Activated naive CD8-positive, alpha-beta T cell treated with anti-CD3 and anti-CD28 coated beads, Interleukin-2, amount 10 ng/mL, durations not matched to agents 7 days and 5 days (primary cell): ENCODE measurements at regions not wholly inside any gene's neighbourhood (a gene's known extent, or its start where the extent isn't known, plus 50 kb on each side); places are given as distances from the start of the nearest gene placed in this dataset.

Experiments used
- ATAC-seq: fragments of 150-1000 bp; cut with Tn5 transposase; one replicate; pipeline ENCODE4 v1.10.0; 2021; ENCODE audit warnings: low read depth, moderate library complexity
- POLR2A ChIA-PET: fragments of 350-600 bp; sonication (Branson Sonifier 250); formaldehyde crosslinking; loops from one replicate; lab custom pipeline; 2021; ENCODE audit warnings: antibody characterized with exemption; lab: Charles Lee
- DNase-seq: peaks from one replicate; pipeline ENCODE4 v3.0.0; 2021
- H3K27ac Mint-ChIP-seq: one replicate; pipeline ENCODE4 v1.8.0; 2022; ENCODE audit warnings: mild to moderate bottlenecking, mixed read lengths
- H3K27me3 Mint-ChIP-seq: one replicate; pipeline ENCODE4 v1.8.0; 2022; ENCODE audit warnings: mild to moderate bottlenecking, moderate library complexity, mixed read lengths
- H3K36me3 Mint-ChIP-seq: one replicate; pipeline ENCODE4 v1.8.0; 2021; ENCODE audit warnings: mild to moderate bottlenecking, mixed read lengths
- H3K4me1 Mint-ChIP-seq: one replicate; pipeline ENCODE4 v1.8.0; 2021; ENCODE audit warnings: mixed read lengths
- H3K4me3 Mint-ChIP-seq: one replicate; pipeline ENCODE4 v1.8.0; 2022; ENCODE audit warnings: mild to moderate bottlenecking, moderate library complexity, mixed read lengths
- H3K9me3 Mint-ChIP-seq: one replicate; pipeline ENCODE4 v1.8.0; 2021; ENCODE audit warnings: mixed read lengths

GRCh38 chr14:83828406-83828805 is 1701.5 kb upstream of the FLRT2 start:
- no peak for DNase-seq
- Mint-ChIP-seq H3K4me1 (no peaks in the 10 kb centered on the region), H3K36me3 (no peaks in the 10 kb centered on the region), H3K9me3 (peaks cover 7% of the 10 kb centered on the region), H3K27ac (no peak overlapping the region), H3K27me3 (no peaks in the 10 kb centered on the region), H3K4me3 (no peak overlapping the region)
- ATAC-seq: no peak
- POLR2A ChIA-PET: no interaction called here

DNA sequence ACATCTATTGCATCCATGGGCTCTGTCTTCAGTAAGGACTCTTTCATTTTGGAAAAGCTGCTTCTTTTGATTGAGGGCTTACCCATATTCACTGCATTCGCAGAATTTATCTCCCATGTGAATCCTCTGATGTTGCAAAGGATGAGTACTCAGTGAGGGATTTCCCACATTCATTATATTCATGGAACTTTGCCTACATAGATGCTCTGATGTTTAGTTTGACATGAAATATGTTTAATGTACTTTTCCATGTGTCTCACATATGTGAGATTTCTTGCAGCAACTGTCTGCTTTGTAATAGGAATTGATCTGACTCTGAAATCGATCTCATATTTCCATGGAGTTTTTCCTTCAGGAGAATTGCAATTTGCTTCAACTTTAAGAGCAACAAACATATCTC is 1699.6 kb upstream of the FLRT2 start:
- H3K9me3 Mint-ChIP-seq: peaks cover 7% of the 10 kb centered on the region

GRCh38 chr14:83838226-83838625 is 1691.7 kb upstream of the FLRT2 start:
- H3K4me3 Mint-ChIP-seq: no peak overlapping the region
- H3K4me1 Mint-ChIP-seq: no peaks in the 10 kb centered on the region
- no peaks in the 10 kb centered on the region for H3K36me3 Mint-ChIP-seq
- POLR2A ChIA-PET: no interaction called here
- H3K27ac Mint-ChIP-seq: no peak overlapping the region
- DNase-seq (no peak), ATAC-seq (no peak)
- H3K9me3 Mint-ChIP-seq: peaks cover 5% of the 10 kb centered on the region
- H3K27me3 Mint-ChIP-seq: no peaks in the 10 kb centered on the region

More for the DNA sequence above, 1699.6 kb upstream of the FLRT2 start:
- Mint-ChIP-seq H3K4me1 (no peaks in the 10 kb centered on the region), H3K27me3 (no peaks in the 10 kb centered on the region), H3K4me3 (no peak overlapping the region), H3K36me3 (no peaks in the 10 kb centered on the region), H3K27ac (no peak overlapping the region)
- POLR2A ChIA-PET: no interaction called here
- DNase-seq: no peak
- no peak for ATAC-seq

DNA sequence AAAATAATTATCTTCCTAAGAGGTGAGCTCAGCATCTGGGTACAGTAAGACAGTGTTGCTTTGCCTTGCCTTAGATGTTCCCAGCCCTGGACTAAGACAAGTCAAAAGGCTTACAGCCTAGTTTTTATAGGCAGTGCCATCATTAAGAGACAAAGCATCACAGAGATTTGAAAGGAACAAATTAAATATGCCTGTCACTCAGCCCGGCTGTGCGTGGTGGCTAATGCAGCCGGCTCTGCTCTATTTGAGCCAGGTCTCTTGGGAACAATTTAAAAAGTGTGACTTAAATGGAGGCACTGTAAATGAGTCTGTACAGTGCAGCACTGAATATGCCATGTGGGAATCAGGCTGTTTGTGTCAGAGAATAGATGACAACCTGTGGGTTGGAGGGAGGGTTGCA is 1687.4 kb upstream of the FLRT2 start:
- H3K27ac Mint-ChIP-seq: no peak overlapping the region
- H3K27me3 Mint-ChIP-seq: no peaks in the 10 kb centered on the region
- no peak for DNase-seq
- no peaks in the 10 kb centered on the region for H3K4me1 Mint-ChIP-seq
- peaks cover 5% of the 10 kb centered on the region for H3K9me3 Mint-ChIP-seq
- ATAC-seq: no peak
- H3K36me3 Mint-ChIP-seq: no peaks in the 10 kb centered on the region
- H3K4me3 Mint-ChIP-seq: no peak overlapping the region
- POLR2A ChIA-PET: no interaction called here

DNA sequence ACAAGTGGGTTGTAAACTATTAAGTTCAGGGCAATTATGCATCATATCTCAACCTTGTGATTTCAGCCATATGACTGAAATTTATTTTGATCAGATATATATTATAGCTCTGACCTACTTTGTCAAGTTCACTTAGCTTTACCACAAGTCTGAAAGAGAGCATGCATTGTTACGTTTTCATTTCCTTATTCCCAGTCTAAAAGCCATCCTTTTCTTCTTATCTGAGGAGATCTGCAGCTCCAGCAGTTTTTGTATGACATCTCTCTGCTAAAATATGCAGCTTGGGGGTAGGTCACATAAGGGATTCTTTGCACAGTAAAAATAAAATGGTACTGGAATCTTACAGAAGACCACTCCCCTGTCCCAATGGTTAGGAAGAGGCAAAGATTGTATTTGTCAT is 1682.8 kb upstream of the FLRT2 start:
- H3K4me3 Mint-ChIP-seq: no peak overlapping the region
- no peak for DNase-seq
- POLR2A ChIA-PET: no interaction called here
- no peak overlapping the region for H3K27ac Mint-ChIP-seq
- peaks cover 4% of the 10 kb centered on the region for H3K9me3 Mint-ChIP-seq
- H3K27me3 Mint-ChIP-seq: no peaks in the 10 kb centered on the region
- H3K36me3 Mint-ChIP-seq: no peaks in the 10 kb centered on the region
- no peaks in the 10 kb centered on the region for H3K4me1 Mint-ChIP-seq
- no peak for ATAC-seq

DNA sequence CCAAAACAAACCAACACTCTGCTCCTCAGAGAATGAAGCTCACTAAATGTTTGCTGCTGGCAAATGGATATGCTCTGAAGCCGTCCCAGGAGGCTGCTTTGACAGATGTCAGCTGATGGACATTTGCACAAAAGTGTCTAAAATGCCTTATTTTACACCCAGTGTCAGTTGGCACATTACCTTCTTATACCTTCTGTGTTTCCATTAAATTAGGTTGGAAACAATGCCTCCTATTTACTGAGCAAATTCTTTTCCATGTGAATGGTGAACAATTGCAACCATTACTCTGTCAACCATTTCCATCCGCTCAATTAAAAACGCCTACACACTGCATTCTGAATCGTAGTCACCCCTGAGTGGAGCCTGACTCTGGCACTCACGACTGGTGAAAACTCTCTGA is 1679.9 kb upstream of the FLRT2 start:
- H3K4me3 Mint-ChIP-seq: no peak overlapping the region
- POLR2A ChIA-PET: no interaction called here
- no peak overlapping the region for H3K27ac Mint-ChIP-seq
- ATAC-seq (no peak), DNase-seq (no peak)
- H3K36me3 Mint-ChIP-seq: no peaks in the 10 kb centered on the region
- peaks cover 3% of the 10 kb centered on the region for H3K9me3 Mint-ChIP-seq
- H3K4me1 Mint-ChIP-seq: no peaks in the 10 kb centered on the region
- no peaks in the 10 kb centered on the region for H3K27me3 Mint-ChIP-seq

DNA sequence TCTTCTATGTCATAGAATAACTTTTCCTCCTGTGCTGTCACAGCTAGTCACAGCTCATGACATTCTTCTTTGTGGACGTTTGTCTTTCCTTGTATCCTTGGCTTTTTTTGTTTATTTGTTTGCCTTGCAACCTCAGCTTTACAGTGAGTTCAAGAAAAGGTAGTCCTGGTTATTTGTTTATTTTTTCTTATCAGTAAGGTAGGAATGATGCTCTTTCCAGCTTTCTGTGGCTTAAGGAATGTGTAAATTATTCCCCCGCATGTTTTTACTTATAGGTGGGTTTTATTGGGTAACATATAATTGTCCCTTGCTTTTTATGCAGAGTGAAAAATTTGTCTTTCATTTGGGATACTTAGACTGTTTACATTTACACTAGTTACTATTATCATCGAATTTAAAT is 1673.6 kb upstream of the FLRT2 start:
- POLR2A ChIA-PET: no interaction called here
- DNase-seq (no peak), ATAC-seq (no peak)
- no peaks in the 10 kb centered on the region for H3K4me1 Mint-ChIP-seq
- peaks cover 10% of the 10 kb centered on the region for H3K9me3 Mint-ChIP-seq
- H3K27ac Mint-ChIP-seq: no peak overlapping the region
- H3K4me3 Mint-ChIP-seq: no peak overlapping the region
- H3K36me3 Mint-ChIP-seq: no peaks in the 10 kb centered on the region
- no peaks in the 10 kb centered on the region for H3K27me3 Mint-ChIP-seq

GRCh38 chr14:83860631-83861155 is 1669.3 kb upstream of the FLRT2 start:
- Mint-ChIP-seq H3K27ac (no peak overlapping the region), H3K36me3 (no peaks in the 10 kb centered on the region), H3K4me3 (no peak overlapping the region), H3K27me3 (no peaks in the 10 kb centered on the region), H3K4me1 (no peaks in the 10 kb centered on the region), H3K9me3 (peaks cover 13% of the 10 kb centered on the region)
- POLR2A ChIA-PET: no interaction called here
- DNase-seq (no peak), ATAC-seq (no peak)

- DNase-seq (no peak), ATAC-seq (no peak)
- Mint-ChIP-seq H3K36me3 (no peaks in the 10 kb centered on the region), H3K27ac (no peak overlapping the region), H3K4me3 (no peak overlapping the region), H3K9me3 (peaks cover 11% of the 10 kb centered on the region), H3K27me3 (no peaks in the 10 kb centered on the region), H3K4me1 (no peaks in the 10 kb centered on the region)
- POLR2A ChIA-PET: no interaction called here
These were observed 1666.7 kb upstream of the FLRT2 start for GRCh38 chr14:83863042-83863774.

DNA sequence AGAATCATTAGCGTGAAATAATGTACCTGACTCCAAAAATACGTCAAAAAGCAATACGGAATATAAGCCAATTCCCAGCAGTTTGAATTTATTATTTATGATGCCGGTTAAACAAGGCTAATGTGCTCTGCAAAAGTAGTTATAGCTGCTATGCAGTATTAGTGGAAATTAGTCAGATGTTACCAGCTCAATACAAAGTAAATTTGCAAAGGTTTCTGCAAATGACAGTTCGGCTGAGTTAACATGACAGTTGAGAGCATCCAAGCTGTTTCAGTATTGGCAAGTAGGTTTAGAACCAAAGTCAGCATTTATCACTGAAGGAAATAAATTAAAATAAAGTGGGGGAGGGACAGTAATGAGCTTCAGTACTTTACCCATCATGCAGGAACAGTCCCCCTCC is 1665.8 kb upstream of the FLRT2 start:
- H3K36me3 Mint-ChIP-seq: no peaks in the 10 kb centered on the region
- DNase-seq (no peak), ATAC-seq (no peak)
- H3K4me3 Mint-ChIP-seq: no peak overlapping the region
- H3K27me3 Mint-ChIP-seq: no peaks in the 10 kb centered on the region
- H3K9me3 Mint-ChIP-seq: peaks cover 6% of the 10 kb centered on the region
- POLR2A ChIA-PET: no interaction called here
- H3K4me1 Mint-ChIP-seq: no peaks in the 10 kb centered on the region
- H3K27ac Mint-ChIP-seq: no peak overlapping the region

DNA sequence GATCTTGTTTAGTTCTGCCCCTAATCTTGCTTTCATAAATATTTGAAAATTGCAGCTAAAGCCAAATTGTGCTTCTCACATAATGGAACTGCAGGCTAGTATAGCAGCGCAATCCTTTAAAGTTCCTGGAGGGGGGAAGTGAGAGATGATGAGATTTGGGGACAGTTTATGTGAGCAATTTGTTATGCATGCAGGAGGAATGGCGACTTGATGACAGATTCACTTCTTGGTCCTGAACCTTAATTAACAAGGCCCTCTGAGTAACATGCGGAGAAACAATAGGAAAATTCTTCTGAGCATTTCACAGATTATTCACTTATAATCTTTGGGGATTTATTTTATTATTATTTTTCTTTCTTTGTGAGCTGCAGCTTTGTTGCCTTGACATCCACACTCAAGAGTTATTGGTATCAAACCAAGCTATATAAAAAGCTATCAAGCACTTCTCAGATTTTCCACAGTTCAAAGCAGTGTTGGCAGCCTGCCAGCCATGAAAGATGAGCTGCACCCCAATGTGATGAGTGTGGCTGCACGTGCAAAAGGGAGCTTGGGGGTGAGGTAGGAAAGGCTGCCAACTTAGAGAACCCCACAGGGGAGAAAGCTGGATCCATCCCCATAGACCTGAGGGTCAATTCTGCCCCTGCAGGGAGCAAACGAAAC is 1662.2 kb upstream of the FLRT2 start:
- Mint-ChIP-seq H3K4me1 (no peaks in the 10 kb centered on the region), H3K9me3 (peaks cover 3% of the 10 kb centered on the region), H3K27ac (no peak overlapping the region), H3K4me3 (no peak overlapping the region), H3K27me3 (no peaks in the 10 kb centered on the region), H3K36me3 (no peaks in the 10 kb centered on the region)
- ATAC-seq: no peak
- no peak for DNase-seq
- POLR2A ChIA-PET: no interaction called here

GRCh38 chr14:83870546-83871270 is 1659.2 kb upstream of the FLRT2 start:
- POLR2A ChIA-PET: no interaction called here
- no peaks in the 10 kb centered on the region for H3K36me3 Mint-ChIP-seq
- ATAC-seq (no peak), DNase-seq (no peak)
- H3K4me1 Mint-ChIP-seq: no peaks in the 10 kb centered on the region
- no peak overlapping the region for H3K27ac Mint-ChIP-seq
- H3K27me3 Mint-ChIP-seq: no peaks in the 10 kb centered on the region
- H3K9me3 Mint-ChIP-seq: peaks cover 3% of the 10 kb centered on the region
- no peak overlapping the region for H3K4me3 Mint-ChIP-seq

DNA sequence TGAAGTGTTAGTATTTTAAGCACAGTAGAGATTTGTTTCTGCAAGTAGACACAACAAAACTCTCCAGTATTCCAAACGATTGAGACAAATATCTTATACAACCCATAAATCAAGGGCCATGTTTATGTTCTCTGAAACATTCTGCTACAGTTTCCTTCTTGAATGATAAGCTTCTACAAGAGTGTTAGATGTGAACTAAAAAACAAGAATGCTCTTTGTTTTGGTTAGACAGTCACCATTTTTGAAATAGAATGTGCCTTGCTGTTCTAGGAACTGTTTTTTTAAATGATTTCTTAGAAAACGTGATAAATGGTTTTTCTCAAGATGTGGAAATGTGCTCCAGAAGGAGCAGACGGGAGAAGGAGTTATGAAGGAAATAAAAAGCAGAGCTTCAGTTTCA is 1656.3 kb upstream of the FLRT2 start:
- Mint-ChIP-seq H3K27me3 (no peaks in the 10 kb centered on the region), H3K36me3 (no peaks in the 10 kb centered on the region), H3K27ac (no peak overlapping the region), H3K9me3 (peaks cover 3% of the 10 kb centered on the region), H3K4me1 (no peaks in the 10 kb centered on the region), H3K4me3 (no peak overlapping the region)
- DNase-seq: no peak
- POLR2A ChIA-PET: no interaction called here
- ATAC-seq: no peak

DNA sequence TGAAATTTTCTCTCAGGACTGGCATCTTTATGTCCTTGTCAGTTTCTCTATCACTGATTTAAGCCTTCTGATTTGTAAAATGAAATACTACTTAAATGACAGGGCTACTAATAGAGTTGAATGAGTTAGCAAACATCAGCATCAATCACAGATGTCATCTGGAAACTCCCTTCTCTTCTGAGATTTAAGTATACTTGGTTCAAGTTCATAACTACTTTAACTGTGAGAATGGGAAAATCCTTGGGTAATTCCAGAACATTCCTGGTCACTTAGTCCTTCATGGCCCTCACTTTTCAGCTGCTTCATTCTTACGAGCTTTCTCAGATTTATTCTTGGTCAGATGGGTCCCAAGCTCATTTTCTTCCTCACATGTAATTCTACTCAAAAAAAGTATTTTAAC is 1655.3 kb upstream of the FLRT2 start:
- no peaks in the 10 kb centered on the region for H3K4me1 Mint-ChIP-seq
- H3K9me3 Mint-ChIP-seq: peaks cover 3% of the 10 kb centered on the region
- POLR2A ChIA-PET: no interaction called here
- no peaks in the 10 kb centered on the region for H3K36me3 Mint-ChIP-seq
- ATAC-seq (no peak), DNase-seq (no peak)
- H3K27ac Mint-ChIP-seq: no peak overlapping the region
- H3K27me3 Mint-ChIP-seq: no peaks in the 10 kb centered on the region
- H3K4me3 Mint-ChIP-seq: no peak overlapping the region
